ENCODE measurements at regions not wholly inside any gene's neighbourhood (a gene's known extent, or its start where the extent isn't known, plus 50 kb on each side); places are given as distances from the start of the nearest gene placed in this dataset.

DNA sequence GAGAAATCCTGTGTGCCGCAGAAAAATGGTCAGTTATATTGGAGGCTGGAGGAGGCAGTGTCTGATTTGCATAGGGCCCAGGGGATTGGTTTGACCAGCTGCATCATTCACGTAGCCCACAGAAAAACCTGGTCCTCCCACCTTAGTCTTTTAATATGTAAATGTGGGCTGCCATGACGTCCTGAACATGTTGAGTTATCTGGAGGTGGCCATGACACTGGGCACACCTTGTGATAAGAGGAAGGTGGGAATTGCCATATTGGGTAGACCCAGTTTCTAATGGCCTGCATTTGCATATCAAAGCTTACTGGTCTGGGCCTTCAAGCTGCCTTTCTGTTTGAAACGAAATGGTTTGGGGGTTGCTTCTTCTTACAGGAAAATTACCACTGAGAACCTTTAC, 162.2 kb downstream of the AHR start:
- ChIA-PET CTCF (no interaction called here), POLR2A (ENCODE audit: unreplicated experiment) (no interaction called here)
- Histone ChIP-seq H3K9me3 (ENCODE audit: insufficient read depth, low read depth) (no peaks in the 10 kb centered on the region; the same call in 1 of the 2 replicates), H3K79me2 (ENCODE audit: low read depth) (no peaks in the 10 kb centered on the region), H3K36me3 (ENCODE audit: low read depth) (no peaks in the 10 kb centered on the region), H3K4me1 (replicated peaks; ENCODE audit: insufficient read depth) (peaks cover 8% of the 10 kb centered on the region; the same call in 1 of the 2 replicates), H3F3A (ENCODE audit: insufficient read depth, low read depth) (no peaks in the 10 kb centered on the region), H3K27ac (no peak overlapping the region), H2AFZ (no peak overlapping the region), H3K9me2 (ENCODE audit: insufficient read depth) (no peaks in the 10 kb centered on the region), H4K20me1 (ENCODE audit: insufficient read depth) (no peaks in the 10 kb centered on the region; the same call in 1 of the 2 replicates), H3K4me2 (no peak overlapping the region), H3K4me3 (no peak overlapping the region), H3K27me3 (ENCODE audit: insufficient read depth, low read depth) (no peaks in the 10 kb centered on the region)
- intact Hi-C loops (cut with micrococcal nuclease; ENCODE audit: unreplicated experiment) = no loop called here
- no peak for TF ChIP-seq EZH2 (IDR thresholded peaks at IDR 0.05; ENCODE audit: low read depth)
- TF ChIP-seq, protein P1, sequence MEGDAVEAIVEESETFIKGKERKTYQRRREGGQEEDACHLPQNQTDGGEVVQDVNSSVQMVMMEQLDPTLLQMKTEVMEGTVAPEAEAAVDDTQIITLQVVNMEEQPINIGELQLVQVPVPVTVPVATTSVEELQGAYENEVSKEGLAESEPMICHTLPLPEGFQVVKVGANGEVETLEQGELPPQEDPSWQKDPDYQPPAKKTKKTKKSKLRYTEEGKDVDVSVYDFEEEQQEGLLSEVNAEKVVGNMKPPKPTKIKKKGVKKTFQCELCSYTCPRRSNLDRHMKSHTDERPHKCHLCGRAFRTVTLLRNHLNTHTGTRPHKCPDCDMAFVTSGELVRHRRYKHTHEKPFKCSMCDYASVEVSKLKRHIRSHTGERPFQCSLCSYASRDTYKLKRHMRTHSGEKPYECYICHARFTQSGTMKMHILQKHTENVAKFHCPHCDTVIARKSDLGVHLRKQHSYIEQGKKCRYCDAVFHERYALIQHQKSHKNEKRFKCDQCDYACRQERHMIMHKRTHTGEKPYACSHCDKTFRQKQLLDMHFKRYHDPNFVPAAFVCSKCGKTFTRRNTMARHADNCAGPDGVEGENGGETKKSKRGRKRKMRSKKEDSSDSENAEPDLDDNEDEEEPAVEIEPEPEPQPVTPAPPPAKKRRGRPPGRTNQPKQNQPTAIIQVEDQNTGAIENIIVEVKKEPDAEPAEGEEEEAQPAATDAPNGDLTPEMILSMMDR (conservative IDR thresholded peaks at IDR 0.05) = no peak
- no TSS peak for BruUV-seq (replicated peaks)
- DNase-seq = no peak

DNA sequence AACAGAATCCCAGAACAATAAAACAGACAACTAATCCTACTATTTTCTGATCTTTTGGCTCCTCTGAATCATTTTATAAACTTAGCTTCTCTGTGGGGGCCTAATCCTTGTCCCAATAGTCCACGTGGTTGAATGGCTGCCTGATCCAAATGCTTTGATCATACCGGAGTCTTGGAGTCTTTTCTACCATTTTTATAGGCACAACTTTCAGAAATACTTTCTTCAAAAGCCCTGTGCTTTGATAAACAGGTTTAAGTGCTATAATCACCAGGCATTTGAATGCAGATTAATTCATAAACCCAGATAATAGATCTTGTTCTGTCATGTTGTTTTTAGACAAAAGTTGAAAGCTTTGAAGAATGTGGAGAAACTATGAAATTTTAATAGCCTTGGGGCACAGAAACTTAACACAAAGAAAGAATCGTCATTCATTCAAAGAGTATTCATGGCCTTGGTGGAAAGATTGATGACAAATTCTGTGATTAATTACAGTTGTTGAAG, 163.7 kb downstream of the AHR start:
- Histone ChIP-seq H2AFZ (no peak overlapping the region), H3K79me2 (ENCODE audit: low read depth) (no peaks in the 10 kb centered on the region), H3K9me2 (ENCODE audit: insufficient read depth) (no peaks in the 10 kb centered on the region), H3K4me2 (no peak overlapping the region), H4K20me1 (ENCODE audit: insufficient read depth) (no peaks in the 10 kb centered on the region; the same call in 1 of the 2 replicates), H3K4me3 (no peak overlapping the region), H3K36me3 (ENCODE audit: low read depth) (no peaks in the 10 kb centered on the region), H3K4me1 (replicated peaks; ENCODE audit: insufficient read depth) (peaks cover 8% of the 10 kb centered on the region; the same call in 1 of the 2 replicates), H3K27me3 (ENCODE audit: insufficient read depth, low read depth) (no peaks in the 10 kb centered on the region), H3K9me3 (ENCODE audit: insufficient read depth, low read depth) (no peaks in the 10 kb centered on the region; the same call in 1 of the 2 replicates), H3K27ac (no peak overlapping the region), H3F3A (ENCODE audit: insufficient read depth, low read depth) (no peaks in the 10 kb centered on the region)
- CTCF ChIA-PET = no interaction called here
- no peak for DNase-seq
- TF ChIP-seq EZH2 (IDR thresholded peaks at IDR 0.05; ENCODE audit: low read depth) = no peak
- TF ChIP-seq, protein P1 (conservative IDR thresholded peaks at IDR 0.05) = no peak
- POLR2A ChIA-PET (ENCODE audit: unreplicated experiment) = no interaction called here
- BruUV-seq (replicated peaks) = no TSS peak
- intact Hi-C loops (cut with micrococcal nuclease; ENCODE audit: unreplicated experiment) = no loop called here

DNA sequence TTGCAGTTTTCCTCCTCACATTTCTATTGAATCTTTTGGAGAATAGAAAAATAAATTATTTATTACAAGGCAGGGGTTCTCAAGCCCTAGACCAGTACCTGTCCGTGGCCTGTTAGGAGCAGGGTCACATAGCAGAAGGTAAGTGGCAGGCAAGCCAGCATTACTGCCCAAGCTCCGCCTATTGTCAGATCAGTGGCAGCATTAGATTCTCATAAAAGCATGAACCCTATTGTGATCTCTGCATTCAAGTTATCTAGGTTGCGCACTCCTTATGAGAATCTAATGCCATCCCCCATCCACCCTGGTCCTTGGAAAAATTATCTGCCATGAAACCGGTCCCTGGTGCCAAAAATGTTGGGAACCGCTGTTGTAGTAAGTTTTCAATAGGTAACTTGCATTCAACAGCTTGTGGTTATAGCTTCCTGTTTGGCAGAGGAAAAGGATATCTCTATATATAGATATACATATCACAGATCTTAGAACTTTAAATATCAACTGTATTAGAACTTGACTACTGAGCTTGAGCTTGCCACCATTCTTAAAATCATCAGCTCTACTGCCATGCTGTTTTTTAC, 165.1 kb downstream of the AHR start:
- POLR2A ChIA-PET (ENCODE audit: unreplicated experiment) = no interaction called here
- BruUV-seq (replicated peaks) = no TSS peak
- no peaks in the 10 kb centered on the region for H3K27me3 ChIP-seq (ENCODE audit: insufficient read depth, low read depth)
- H3K79me2 ChIP-seq (ENCODE audit: low read depth) = no peaks in the 10 kb centered on the region
- no peaks in the 10 kb centered on the region; the same call in 1 of the 2 replicates for H3K9me3 ChIP-seq (ENCODE audit: insufficient read depth, low read depth)
- H4K20me1 ChIP-seq (ENCODE audit: insufficient read depth) = no peaks in the 10 kb centered on the region; the same call in 1 of the 2 replicates
- CTCF ChIA-PET = interaction anchor here (0.6 kb wide), 1 partner anchor 40 kb away, joined by 5 read pairs; no protein-coding TSS in a partner anchor
- no peak overlapping the region for H3K4me3 ChIP-seq
- intact Hi-C loops (cut with micrococcal nuclease; ENCODE audit: unreplicated experiment) = no loop called here
- H2AFZ ChIP-seq = no peak overlapping the region
- H3K36me3 ChIP-seq (ENCODE audit: low read depth) = no peaks in the 10 kb centered on the region
- TF ChIP-seq, protein P1 (conservative IDR thresholded peaks at IDR 0.05) = no peak
- TF ChIP-seq EZH2 (IDR thresholded peaks at IDR 0.05; ENCODE audit: low read depth) = no peak
- no peak for DNase-seq
- H3K27ac ChIP-seq = no peak overlapping the region
- H3K9me2 ChIP-seq (ENCODE audit: insufficient read depth) = no peaks in the 10 kb centered on the region
- H3F3A ChIP-seq (ENCODE audit: insufficient read depth, low read depth) = no peaks in the 10 kb centered on the region
- H3K4me2 ChIP-seq = no peak overlapping the region
- peaks cover 8% of the 10 kb centered on the region; the same call in 1 of the 2 replicates for H3K4me1 ChIP-seq (replicated peaks; ENCODE audit: insufficient read depth)

Measured in PC-9 (cell line).